HG03196 (cell line): ENCODE measurements at regions not wholly inside any gene's neighbourhood (a gene's known extent, or its start where the extent isn't known, plus 50 kb on each side); places are given as distances from the start of the nearest gene placed in this dataset.
A peak's percentile ranks its signal among the peaks of the same experiment; 100 is the strongest.

Experiments used
- ATAC-seq: cut with Tn5 transposase; IDR thresholded peaks from one replicate; pipeline ENCODE4 v1.9.1; 2021; ENCODE audit not compliant: unreplicated experiment

DNA sequence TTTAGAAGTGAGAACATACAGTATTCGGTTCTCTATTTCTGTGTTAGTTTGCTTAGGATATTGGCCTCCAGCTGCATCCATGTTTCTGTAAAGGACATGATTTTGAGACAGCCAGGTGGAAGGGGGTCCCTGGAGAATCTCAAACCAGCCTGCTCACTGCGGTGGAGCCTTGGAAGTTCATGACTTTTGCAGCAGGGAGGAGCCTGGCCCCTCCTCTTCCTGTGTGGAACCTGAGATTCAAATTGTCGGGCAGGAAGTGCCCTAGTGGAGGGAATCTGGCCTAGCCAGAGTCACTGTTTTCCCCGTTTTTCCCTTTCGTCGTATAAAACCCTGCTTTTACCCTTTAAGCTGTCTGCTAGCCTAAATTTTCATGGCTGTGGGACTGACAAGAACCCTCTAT, 762.6 kb downstream of the PCDH18 start:
- no peak for ATAC-seq

DNA sequence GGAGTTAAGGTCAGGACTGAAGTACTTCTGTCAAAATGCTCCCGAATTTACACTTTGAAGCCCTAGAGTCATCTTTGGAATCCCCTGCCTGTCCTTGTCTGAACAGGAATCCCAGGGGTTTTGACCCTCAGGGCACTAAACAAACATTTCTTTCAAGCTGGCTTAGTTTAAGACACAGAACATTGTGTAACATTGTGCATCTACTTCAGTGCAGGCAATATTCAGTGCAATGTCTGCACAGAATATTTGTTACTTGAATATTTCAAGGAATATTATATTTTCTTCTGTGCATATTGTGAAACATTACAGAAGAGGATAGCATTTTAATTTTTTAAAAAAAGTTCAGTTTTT, 763.4 kb downstream of the PCDH18 start:
- ATAC-seq, result no peak

DNA sequence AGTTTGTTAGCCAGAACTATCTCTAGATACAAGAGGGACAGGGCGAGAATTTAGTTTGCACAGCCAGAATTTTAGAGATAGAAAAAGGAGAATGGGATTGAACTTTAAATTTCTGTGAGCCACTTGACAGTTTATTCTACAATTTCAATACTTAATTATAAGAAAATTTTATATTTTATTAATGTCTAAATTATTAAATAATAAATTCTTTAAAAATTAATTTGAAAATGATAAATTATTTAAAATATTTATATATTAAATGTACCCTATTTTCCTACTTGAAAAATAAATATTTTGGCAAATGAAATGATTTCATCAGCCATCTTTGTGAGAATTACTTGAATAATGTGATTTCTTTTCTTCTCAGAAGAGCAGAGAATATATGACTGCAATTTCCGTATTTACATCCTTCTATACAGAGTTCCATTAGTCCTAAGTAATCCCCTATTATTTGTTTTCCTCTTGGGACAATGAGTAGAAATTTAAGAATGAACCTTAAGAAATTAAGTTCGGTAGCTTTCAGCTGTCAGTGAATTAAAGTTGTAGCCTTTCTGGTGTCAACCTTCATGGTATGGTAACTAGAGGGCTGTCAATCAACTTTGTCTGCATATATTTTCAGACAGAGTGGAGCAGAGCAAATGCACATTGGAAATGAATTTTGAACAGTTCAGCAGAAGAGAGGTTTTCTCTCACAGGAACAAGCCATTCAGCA, 763.9 kb downstream of the PCDH18 start:
- no peak for ATAC-seq

DNA sequence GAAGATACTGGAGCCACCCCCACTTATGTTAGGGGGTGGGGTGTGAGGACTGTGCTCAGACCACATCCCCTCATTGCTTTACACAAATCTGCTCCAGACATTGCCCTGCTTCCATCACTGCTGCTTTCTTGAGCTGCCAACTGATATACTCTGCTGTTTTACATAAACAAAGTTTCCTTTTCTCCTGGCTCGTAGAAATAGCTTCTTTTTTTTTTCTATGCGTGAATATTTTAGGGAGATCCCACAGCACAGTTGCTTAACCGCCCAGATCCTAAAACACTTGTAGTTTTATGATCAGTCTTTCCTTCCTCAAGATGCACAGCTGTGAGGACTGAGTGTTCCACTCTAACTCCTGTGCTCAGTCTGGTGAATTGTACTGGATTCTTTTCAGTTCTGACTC, 768.4 kb downstream of the PCDH18 start:
- ATAC-seq, result no peak

DNA sequence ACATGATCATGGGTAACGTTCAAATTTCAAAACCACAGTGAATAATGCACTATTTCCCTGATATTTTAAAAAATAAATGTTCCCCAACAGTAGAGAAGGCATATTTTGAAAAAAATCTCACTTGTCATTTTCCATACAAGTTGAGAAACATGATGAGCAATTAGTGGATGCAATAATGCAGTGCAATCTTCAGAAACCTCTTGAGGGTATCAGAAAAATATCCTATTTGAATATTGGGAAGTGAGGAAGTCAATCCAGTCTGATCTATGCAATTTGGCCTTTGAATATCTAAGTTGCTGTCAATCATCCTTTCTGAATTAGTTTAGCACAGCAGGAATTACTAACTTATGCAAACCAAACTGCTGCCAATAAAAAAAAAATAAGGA, 776.8 kb downstream of the PCDH18 start:
- no peak for ATAC-seq

DNA sequence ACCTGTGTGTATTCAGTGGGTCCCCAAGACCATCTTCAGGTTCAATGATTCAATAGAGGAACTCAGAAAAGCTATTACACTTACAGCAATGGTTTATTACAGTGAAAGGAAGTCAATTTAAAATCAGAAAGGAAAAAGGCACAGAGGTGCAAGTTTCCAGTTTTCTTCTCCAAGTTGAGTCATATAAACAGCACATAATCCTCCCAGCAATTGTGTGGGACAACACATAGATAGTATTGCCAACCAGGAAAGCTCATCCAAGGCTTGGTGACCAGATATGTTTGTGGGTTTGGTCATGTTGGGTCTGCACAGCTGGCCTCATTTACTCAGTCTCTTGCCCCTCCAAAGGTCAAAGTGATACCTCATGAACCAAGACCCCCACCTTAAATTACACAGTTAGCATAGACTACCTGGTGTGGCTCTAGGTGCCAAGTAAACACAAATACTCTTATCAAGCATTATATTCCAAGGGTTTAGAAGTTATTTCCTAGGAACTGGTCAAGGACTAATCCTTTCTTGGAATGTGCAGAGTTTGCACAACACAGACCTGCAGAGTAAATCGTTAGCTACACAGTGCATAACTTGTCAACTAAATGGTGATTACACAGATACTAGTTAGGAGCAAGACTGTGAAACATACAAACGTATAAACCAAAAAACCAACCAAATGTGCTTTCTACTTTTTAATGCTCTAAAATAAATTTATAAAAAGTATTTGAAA, 777.3 kb downstream of the PCDH18 start:
- ATAC-seq, result no peak

DNA sequence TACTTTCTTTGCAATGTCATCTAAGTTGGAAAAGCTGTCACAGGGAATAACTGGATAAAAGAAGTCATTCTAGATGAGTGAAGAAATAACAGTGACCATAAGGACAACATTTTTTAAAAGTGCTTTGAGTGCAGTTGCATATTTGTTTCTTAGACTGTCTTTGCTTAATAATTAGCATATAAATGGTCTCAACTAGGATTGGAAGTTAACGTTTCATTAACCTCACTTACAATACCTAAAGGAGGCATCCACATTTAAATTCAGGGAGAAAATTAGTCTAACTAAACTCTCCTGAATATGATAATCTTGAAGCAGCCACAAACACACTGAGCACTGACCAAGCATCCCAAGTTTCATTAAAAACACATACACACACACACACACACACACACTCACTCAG, 780.7 kb downstream of the PCDH18 start:
- ATAC-seq, result no peak

DNA sequence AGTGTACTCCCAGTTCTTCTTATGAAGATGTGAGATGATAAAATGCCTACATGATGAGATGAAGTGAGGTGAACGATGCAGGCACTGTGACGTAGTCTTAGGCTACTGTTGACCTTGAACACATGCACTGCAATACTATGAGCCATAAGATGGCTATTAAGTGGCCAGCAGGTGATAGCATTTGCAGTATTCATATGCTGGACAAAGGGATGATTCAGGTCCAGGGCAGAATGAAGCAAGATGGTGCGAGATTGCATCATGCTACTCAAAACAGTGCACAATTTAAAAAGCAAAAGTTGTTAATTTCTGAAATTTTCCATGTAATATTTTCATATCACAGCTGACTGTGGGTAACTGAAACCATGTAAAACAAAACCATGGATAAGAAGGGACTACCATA, 781.4 kb downstream of the PCDH18 start:
- ATAC-seq, result no peak

DNA sequence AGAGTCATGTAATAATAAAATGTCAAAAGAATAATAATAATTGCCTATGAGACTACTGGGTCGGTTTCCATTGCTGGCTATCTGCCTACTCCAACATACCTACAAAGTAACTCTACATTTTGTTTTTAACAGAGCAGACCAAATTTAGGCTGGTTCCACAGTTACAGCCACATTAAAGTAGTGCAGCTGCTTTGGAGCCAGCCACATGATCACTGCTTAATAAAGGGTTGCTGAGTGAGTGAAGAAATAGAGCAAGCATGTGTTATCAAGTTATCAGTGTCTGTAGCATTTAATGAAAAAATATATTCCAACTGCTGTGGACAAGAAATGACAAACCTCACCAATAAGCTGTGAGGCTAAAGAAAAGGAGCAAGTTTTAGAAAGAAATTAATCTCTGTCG, 782.3 kb downstream of the PCDH18 start:
- ATAC-seq, result no peak

DNA sequence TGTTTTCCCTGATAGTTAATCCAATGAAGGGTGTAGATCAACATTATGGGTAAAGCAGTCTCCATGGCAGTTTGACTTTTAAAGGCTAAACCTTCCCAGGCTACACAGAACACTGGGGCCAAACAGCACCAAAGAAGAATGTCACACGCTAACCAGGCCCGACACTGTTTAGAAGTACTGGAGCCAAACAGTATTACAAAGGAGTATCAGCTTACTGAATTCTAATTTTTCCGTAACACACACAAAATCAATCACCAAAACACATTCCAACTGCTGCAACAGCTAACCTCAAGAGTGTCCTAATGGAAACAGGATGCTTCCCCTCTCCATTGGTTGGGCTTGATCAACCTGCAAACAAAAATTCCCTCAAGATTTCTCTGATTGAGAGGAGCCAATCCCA, 783.5 kb downstream of the PCDH18 start:
- no peak for ATAC-seq

DNA sequence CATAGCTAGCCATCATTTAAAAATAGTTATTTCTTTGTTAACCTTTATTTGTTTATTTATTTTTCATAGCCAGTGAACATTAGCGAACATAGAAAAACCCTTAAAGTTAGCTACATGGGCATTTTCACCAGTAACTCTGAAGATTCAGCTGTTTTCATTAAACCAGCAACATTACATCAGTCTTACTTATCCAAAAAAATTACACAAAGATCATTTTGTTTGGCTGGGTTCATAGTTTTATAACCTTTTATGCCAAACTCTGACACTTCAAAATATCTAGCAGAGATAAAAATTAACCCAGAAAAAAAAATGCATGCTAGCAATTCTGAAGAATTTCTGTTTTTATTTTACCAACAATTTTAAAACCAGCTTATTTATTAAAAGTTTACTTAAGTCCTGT, 784.1 kb downstream of the PCDH18 start:
- ATAC-seq, result no peak

DNA sequence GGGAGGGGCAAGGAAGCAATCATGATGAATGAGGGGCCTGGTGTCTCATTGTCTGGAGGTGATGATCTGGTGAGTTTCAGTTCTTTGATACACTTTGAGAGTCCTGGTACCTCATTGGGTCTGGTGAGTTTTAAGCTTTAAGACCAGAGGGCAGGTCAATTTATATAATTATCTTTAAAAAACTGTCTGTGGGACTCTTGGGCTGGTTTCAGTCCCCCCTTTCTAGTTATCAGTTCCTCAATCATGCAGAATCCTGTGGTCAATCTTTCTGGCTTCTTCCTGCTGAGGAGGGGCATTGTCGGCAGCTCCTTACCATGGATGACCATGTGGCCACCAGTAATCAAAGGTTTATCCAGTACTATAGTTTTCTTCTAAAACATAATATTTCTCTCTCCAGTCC, 789.1 kb downstream of the PCDH18 start:
- ATAC-seq, result no peak

DNA sequence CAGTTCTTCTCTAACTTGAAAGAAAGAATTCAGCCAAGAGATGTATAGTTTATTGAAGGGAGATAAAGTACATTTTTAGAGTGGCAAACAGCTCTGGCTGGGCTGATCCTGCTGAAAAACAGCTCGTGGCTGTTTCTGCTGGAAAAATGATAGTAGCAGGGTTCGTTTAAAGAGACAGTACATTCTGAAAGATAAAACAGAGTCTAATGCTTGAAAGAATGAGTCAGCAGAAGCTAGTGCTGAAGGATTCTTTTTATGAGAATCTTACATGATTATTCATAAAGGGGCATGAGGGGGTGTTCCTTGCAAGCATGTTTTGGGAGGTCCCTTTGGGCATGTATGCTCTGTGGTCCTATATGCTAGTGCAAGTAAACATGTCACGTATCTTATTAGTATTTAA, 790.0 kb downstream of the PCDH18 start:
- no peak for ATAC-seq

DNA sequence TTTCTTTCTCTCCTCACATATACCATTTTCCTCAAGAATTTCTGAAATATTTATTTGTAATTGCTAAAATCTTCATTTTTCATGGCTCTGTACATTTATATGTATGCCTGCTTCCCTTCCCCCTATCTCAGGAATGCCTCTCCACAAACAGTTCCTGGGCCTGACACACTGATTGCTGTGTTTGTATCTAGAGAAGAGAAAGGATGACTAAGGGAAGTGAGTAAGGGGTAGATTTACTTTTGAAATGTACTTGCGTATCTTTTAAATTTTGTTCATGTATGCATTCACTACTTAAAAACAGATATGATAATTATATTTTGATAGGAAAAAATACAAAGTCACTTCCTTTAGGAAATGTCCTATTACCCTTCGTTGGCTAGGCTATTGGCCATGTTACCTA, 790.8 kb downstream of the PCDH18 start:
- no peak for ATAC-seq

DNA sequence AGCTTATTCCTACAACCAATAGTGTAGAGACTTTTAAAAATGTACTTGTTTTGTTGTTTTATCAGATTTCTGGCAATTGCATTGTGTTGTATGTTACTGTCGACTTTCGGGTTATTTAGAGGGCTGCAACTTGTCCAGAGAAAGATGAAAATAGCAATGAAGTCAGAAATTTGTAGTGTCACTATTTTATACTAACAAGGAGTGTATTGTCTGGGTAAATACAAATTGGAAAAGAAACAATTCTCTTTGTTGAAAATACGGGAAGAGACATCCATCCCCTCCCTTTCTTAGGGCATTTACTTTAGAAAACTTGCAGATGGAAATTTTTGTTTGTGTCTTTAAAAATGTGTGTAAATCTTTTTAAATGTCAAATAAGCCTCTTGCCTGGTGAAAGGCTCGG, 792.0 kb downstream of the PCDH18 start:
- no peak for ATAC-seq

DNA sequence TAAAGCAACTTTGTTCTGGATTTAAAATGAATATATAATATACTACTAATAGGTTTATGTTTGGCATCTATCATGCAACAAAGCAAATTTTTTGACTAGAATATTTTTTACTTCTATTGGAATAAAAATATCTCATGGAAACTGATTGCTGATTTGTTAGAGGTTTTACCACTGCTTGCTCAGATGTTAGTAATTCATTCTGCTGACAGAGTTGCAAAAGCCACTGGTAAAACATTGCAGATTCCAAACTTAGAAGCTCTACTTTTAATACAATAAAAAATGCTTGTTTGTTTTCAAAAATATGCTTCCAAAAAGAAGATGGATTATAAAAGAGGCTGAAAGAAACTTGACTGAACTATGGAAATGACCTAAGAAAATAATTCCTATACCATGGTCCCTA, 795.2 kb downstream of the PCDH18 start:
- ATAC-seq, result no peak

DNA sequence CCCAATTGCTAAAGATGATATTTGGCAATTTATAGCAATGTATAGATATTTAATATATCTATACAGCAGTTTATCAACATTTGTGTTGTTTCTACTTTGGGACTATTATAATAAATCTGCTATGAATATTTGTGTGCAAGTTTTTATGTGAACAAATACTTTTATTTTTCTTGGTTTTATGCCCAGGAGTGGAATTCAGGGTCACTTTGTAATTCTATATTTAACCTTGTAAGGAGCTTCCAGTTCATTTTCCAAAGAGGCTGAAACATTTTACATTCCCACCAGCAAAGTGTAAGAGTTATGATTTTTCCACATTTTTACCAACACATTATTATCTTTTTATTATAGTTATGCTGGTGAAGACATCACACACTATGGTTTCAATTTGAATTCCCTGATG, 801.3 kb downstream of the PCDH18 start:
- no peak for ATAC-seq

DNA sequence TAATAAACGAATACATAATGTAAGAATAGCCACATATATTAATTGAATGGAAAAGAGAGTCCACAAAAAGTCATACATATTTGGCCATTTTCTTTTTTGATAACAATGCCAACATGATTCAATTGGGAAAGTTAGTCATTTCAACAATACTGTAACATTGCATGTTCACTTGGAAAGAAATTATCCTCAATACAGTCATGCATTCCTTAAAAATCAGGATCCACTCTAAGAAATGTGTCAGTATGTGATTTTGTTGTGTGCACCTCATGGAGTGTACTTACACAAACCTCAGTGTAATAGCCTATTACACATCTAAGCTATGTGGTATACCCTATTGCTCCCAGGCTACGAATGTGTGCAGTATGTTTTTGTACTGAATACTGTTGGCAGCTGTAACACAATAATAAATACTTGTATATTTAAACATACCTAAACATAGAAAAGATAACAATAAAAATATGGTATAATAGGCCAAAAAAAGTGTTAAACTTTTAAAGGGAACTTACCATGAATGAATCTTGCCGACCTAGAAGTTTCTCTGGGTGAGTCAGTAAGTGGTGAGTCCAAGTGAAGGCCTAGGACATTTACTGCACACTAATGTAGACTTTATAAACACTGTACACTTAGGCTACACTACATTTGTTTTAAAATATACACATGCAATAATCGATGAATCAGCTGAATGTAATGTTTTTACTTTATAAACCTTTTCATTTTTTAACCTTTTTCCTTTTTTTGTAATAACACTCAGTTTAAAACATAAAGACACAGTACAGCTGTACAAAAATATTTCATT, 806.8 kb downstream of the PCDH18 start:
- ATAC-seq, result no peak

DNA sequence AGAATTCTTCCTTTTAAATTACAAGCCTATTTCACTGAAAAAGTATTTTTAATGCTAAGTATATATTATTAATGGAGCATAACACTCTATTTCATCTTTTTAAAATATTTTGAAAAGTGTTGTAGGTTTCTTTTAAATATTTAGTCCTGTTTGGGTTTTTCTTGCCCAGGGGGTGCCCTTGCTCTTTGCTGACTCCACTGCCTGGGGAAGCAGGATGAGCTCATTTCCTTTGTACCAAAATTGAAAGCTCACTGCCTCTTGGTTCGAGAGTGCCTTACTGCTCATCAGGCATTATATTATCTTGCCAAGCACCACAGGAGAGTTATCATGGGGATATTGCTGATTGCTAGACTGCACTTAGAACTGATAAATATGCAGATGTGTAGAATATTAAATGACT, 819.2 kb downstream of the PCDH18 start:
- peak; percentile 83 for ATAC-seq

DNA sequence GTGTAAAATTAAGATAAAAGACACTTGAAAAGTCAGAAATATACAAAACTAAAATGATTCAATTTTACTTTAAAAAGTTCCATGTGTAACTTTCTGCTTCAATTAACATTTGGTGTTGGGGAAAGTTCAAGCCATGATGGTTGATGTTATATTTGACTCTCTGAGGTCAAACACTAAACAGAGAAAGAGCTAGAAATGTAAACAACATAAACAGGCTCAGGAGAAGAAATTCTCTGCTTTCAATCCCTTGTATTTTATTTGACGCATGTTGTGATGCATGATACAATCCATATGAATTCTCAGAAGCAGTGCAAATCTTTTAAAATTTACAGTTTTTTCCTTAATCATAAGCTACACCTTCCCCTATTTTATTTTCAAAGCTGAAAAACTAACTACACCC, 822.4 kb downstream of the PCDH18 start:
- no peak for ATAC-seq

DNA sequence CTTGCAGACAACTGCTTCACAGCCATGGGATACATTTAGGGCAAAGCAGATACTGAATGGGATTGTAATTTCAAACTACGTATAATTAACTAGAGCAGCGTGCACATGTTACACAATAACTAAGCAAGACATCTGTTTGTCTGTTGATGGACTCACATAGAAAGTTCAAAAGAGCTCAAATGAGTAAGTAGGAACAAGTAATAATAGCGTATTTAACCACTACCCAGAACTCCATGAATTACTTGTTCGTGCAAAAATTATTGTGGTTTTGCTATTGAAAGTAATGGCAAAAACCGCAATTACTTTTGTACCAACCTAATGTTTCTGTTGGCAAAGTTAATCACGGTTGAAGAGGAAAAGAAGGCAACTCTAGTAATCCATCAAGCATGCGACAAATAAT, 825.4 kb downstream of the PCDH18 start:
- no peak for ATAC-seq

DNA sequence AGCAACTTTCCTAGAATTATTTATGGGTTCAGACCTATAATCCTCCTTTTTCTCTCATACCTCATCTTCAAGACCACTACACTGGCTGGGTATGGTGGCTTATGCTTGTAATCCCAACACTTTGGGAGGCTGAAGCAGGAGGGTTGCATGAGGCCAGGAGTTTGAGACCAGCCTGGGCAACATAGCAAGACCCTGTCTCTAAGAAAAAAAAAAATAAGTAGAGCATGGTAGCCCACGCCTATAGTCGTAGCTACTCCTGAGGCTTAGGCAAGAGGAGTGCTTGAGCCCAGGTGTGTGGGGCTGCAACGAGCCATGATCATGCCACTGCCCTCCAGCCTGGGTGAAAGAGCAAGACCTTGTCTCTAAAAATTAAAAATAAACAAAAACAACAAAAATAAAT, 832.4 kb downstream of the PCDH18 start:
- no peak for ATAC-seq
